MCF 10A (cell line): ENCODE measurements at regions not wholly inside any gene's neighbourhood (a gene's known extent, or its start where the extent isn't known, plus 50 kb on each side); places are given as distances from the start of the nearest gene placed in this dataset.
A peak's percentile ranks its signal among the peaks of the same experiment; 100 is the strongest.
"Not testable (repeated sequence)": the region's sequence is repeated elsewhere in the genome, so short reads cannot be mapped to it uniquely, and the experiment has no call there.

Source experiments
- BruUV-seq: library from RNA; stranded (reverse); fragments of 400-500 nt; replicated peaks from 2 replicates; lab custom pipeline; 2021; lab: Mats Ljungman, UMichigan
- CTCF ChIA-PET: fragments of 300-600 bp; sonication (Branson Sonifier 250); formaldehyde crosslinking; extraction: SDS; loops from one replicate; lab custom pipeline; 2021; ENCODE audit warnings: antibody characterized with exemption, inconsistent platforms; lab: Yijun Ruan, JAX
- POLR2A ChIA-PET: fragments of 300-600, 350-650 bp; sonication (Branson Sonifier 250); formaldehyde crosslinking; extraction: SDS; loops from one replicate; lab custom pipeline; 2020; ENCODE audit warnings: antibody characterized with exemption, inconsistent platforms; lab: Yijun Ruan, JAX
- DNase-seq: peaks from one replicate; pipeline ENCODE4 v3.0.0-alpha.2; 2018; ENCODE audit not compliant: unreplicated experiment
- H3K27ac Mint-ChIP-seq: one replicate; pipeline ENCODE4 v1.8.0; 2022; ENCODE audit warnings: mild to moderate bottlenecking, low read depth, mixed read lengths; ENCODE audit not compliant: unreplicated experiment
- H3K27me3 Mint-ChIP-seq: one replicate; pipeline ENCODE4 v1.8.0; 2022; ENCODE audit warnings: mixed read lengths; ENCODE audit not compliant: insufficient read depth, unreplicated experiment
- H3K36me3 Mint-ChIP-seq: one replicate; pipeline ENCODE4 v1.8.0; 2022; ENCODE audit warnings: mild to moderate bottlenecking, moderate library complexity, mixed read lengths; ENCODE audit not compliant: insufficient read depth, unreplicated experiment
- H3K4me1 Mint-ChIP-seq: one replicate; pipeline ENCODE4 v1.8.0; 2022; ENCODE audit warnings: mixed read lengths; ENCODE audit not compliant: insufficient read depth, unreplicated experiment
- H3K4me3 Mint-ChIP-seq: one replicate; pipeline ENCODE4 v1.8.0; 2022; ENCODE audit warnings: mild to moderate bottlenecking, moderate library complexity, mixed read lengths; ENCODE audit not compliant: unreplicated experiment
- H3K9me3 Mint-ChIP-seq: one replicate; pipeline ENCODE4 v1.8.0; 2022; ENCODE audit warnings: mixed read lengths; ENCODE audit not compliant: unreplicated experiment
- intact Hi-C: fragments of 100-400 bp; cut with micrococcal nuclease; formaldehyde crosslinking; loops from 2 replicates; pipeline ENCODE4 v1.14.1; 2022
- TF ChIP-seq, protein P1 (sequence below): fragments of 200-600 bp; IDR thresholded peaks from one replicate; pipeline ENCODE4 v1.8.0; 2022; ENCODE audit warnings: antibody characterized with exemption, mild to moderate bottlenecking; ENCODE audit not compliant: unreplicated experiment

DNA sequence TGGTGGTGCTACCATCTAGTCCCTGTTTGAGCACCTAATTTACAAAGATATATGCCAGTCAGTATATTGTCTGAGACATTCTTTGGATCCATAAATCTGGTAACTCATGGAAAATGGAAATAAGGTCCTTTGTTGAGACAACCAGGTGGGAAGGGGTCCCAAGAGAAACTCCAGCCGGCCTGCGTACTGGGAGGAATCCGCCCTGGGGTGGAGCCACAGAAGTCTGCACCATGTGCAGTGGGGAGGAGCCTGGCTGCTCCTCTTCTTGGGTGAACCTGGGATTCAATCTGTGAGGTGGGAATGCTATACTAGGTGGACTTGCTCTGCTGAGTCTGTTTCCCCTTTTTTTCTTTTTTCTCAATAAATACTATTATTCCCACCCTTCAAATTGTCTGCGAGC, 339.2 kb upstream of the TNRC6C start:
- POLR2A ChIA-PET: interaction anchor here (1.3 kb wide), 1 partner anchor 217 kb away, joined by 3 read pairs; no protein-coding TSS in a partner anchor
- CTCF ChIA-PET: no interaction called here
- H3K4me1 Mint-ChIP-seq: peaks cover 38% of the 10 kb centered on the region

DNA sequence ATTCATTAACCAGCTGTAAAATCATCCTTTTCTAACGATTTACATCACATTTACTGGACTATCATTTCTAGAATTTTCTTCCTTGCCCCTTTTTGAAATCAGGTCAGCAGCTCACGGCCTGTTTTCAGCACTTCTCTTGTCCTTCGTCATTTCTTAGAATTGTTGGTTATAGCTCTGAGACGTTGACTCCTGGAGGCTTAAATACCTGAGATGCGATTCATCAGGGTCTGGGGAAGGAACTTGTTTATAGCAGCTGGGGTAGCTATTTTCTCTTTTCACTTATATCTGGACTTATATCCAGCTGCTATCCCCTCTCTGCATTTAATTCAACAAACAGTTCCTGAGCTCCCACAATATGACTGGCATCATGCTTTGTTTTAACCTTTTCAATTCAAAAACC, 338.7 kb upstream of the TNRC6C start:
- H3K9me3 Mint-ChIP-seq: no peaks in the 10 kb centered on the region
- H3K4me3 Mint-ChIP-seq: no peak overlapping the region
- H3K36me3 Mint-ChIP-seq: no peaks in the 10 kb centered on the region
- POLR2A ChIA-PET: interaction anchor here (1.3 kb wide), 1 partner anchor 217 kb away, joined by 3 read pairs; no protein-coding TSS in a partner anchor
- peaks cover 38% of the 10 kb centered on the region for H3K4me1 Mint-ChIP-seq
- TF ChIP-seq, protein P1, sequence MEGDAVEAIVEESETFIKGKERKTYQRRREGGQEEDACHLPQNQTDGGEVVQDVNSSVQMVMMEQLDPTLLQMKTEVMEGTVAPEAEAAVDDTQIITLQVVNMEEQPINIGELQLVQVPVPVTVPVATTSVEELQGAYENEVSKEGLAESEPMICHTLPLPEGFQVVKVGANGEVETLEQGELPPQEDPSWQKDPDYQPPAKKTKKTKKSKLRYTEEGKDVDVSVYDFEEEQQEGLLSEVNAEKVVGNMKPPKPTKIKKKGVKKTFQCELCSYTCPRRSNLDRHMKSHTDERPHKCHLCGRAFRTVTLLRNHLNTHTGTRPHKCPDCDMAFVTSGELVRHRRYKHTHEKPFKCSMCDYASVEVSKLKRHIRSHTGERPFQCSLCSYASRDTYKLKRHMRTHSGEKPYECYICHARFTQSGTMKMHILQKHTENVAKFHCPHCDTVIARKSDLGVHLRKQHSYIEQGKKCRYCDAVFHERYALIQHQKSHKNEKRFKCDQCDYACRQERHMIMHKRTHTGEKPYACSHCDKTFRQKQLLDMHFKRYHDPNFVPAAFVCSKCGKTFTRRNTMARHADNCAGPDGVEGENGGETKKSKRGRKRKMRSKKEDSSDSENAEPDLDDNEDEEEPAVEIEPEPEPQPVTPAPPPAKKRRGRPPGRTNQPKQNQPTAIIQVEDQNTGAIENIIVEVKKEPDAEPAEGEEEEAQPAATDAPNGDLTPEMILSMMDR: no peak
- CTCF ChIA-PET: no interaction called here
- BruUV-seq: no TSS peak
- no peaks in the 10 kb centered on the region for H3K27me3 Mint-ChIP-seq
- peak; percentile 35 for DNase-seq
- peak overlapping the region; percentile 24 for H3K27ac Mint-ChIP-seq
- intact Hi-C loops: no loop called here

More for the DNA sequence above, 339.2 kb upstream of the TNRC6C start:
- intact Hi-C loops: no loop called here
- no TSS peak for BruUV-seq
- H3K27me3 Mint-ChIP-seq: no peaks in the 10 kb centered on the region
- H3K36me3 Mint-ChIP-seq: no peaks in the 10 kb centered on the region
- DNase-seq: no peak
- no peaks in the 10 kb centered on the region for H3K9me3 Mint-ChIP-seq
- H3K4me3 Mint-ChIP-seq: no peak overlapping the region
- peak overlapping the region; percentile 24 for H3K27ac Mint-ChIP-seq
- TF ChIP-seq, protein P1: no peak

GRCh38 chr17:77620282-77620681, 338.2 kb upstream of the TNRC6C start:
- POLR2A ChIA-PET: interaction anchor here (1.3 kb wide), 1 partner anchor 216 kb away, joined by 3 read pairs; no protein-coding TSS in a partner anchor
- intact Hi-C loops: no loop called here
- Mint-ChIP-seq H3K4me3 (no peak overlapping the region), H3K9me3 (no peaks in the 10 kb centered on the region), H3K36me3 (no peaks in the 10 kb centered on the region), H3K4me1 (peaks cover 38% of the 10 kb centered on the region), H3K27me3 (no peaks in the 10 kb centered on the region), H3K27ac (peak overlapping the region; percentile 24)
- TF ChIP-seq, protein P1: no peak
- CTCF ChIA-PET: interaction anchor here (0.5 kb wide), 1 partner anchor 824 kb away, joined by 4 read pairs; no protein-coding TSS in a partner anchor
- no peak for DNase-seq
- no TSS peak for BruUV-seq

GRCh38 chr17:77622084-77622483, 336.4 kb upstream of the TNRC6C start:
- H3K36me3 Mint-ChIP-seq, POLR2A ChIA-PET, CTCF ChIA-PET, H3K9me3 Mint-ChIP-seq, BruUV-seq, intact Hi-C loops, H3K27me3 Mint-ChIP-seq, DNase-seq, H3K4me3 Mint-ChIP-seq: not testable (repeated sequence)
- peak overlapping the region; percentile 62 for H3K27ac Mint-ChIP-seq
- peaks cover 26% of the 10 kb centered on the region for H3K4me1 Mint-ChIP-seq
